ES-I3 (cell line): ENCODE measurements at regions not wholly inside any gene's neighbourhood (a gene's known extent, or its start where the extent isn't known, plus 50 kb on each side); places are given as distances from the start of the nearest gene placed in this dataset.

Experiments
- H3K36me3 ChIP-seq: 2 replicates; pipeline ENCODE4 v1.6.1; 2013; ENCODE audit warnings: mild to moderate bottlenecking, low read length, control low read depth, moderate library complexity; ENCODE audit not compliant: insufficient read depth
- H3K4me1 ChIP-seq: 2 replicates; pipeline ENCODE4 v1.6.1; 2013; ENCODE audit warnings: mild to moderate bottlenecking, control low read depth, low read length; ENCODE audit not compliant: insufficient read depth
- H3K9ac ChIP-seq: 2 replicates; pipeline ENCODE4 v1.6.1; 2013; ENCODE audit warnings: low read depth, mild to moderate bottlenecking, low read length, moderate library complexity
- H3K9me3 ChIP-seq: 2 replicates; pipeline ENCODE4 v1.6.1; 2013; ENCODE audit warnings: mild to moderate bottlenecking, low read length, moderate library complexity; ENCODE audit not compliant: control insufficient read depth, insufficient read depth

DNA sequence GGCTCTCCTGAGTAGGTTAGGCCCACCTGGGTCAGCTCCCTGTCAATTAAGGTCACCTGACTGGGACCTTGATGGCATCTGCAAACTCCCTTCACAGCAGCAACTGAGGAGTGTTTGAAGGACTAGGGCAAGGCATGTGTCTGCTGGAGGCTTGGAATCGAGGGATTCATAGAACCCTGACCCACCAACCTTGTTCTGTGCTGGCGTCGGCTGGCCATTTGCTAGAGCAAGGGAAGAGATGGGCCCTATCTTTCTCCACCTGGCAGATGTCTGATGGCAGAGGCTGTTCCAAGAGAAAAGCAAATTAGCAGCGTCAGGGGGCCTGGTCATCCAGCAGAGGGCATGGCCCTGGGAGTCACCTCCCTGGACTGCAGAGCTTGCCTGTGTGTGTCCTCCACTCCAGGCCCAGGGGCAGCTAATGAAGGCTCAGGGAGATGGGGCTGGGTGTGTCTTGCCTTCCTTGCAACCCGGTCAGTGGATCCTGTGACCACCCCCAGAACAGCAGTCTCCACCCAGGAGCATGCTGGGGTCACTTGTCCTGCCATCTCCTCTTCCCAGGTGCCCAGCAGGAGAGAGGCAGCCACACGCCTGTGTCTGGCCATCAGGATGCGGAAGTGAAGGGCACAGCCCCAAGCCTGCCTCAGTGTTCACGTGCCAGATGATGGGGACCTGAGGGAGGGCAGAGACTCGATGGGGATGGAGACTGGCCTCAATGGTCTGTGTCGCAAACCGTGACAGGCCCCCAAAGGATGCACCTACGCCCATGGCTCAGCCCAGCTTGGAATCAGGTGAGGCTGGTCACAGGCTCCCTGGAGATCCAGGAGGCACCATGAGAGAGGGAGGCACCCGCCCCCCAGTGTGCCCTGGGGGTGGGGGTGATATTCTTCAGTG lies 53.9 kb downstream of the BARX1 start:
- H3K36me3 ChIP-seq: no peaks in the 10 kb centered on the region
- no peaks in the 10 kb centered on the region for H3K9me3 ChIP-seq
- no peak overlapping the region for H3K9ac ChIP-seq

DNA sequence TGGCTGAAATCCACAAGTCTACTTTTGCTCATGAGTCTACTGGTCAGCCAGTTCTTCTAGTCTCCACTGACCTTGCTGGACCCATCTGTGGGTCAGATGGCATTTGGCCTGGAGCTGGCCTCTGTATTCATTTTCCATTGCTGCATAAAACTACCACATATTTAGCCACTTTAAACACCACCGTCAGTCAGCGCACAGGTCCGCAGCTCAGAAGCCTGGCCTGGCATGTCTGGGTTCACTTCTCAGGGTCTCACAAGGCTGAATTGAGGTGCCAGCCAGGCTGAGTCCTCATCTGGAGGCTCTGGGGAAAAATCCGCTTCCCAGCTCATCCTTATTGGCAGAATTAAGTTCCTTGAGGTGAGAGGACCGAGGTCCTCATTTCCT lies 54.7 kb downstream of the BARX1 start:
- H3K9ac ChIP-seq: no peak overlapping the region
- H3K9me3 ChIP-seq: no peaks in the 10 kb centered on the region
- H3K4me1 ChIP-seq: no peaks in the 10 kb centered on the region
- H3K36me3 ChIP-seq: no peaks in the 10 kb centered on the region

More for the DNA sequence above, 53.9 kb downstream of the BARX1 start:
- no peaks in the 10 kb centered on the region for H3K4me1 ChIP-seq

DNA sequence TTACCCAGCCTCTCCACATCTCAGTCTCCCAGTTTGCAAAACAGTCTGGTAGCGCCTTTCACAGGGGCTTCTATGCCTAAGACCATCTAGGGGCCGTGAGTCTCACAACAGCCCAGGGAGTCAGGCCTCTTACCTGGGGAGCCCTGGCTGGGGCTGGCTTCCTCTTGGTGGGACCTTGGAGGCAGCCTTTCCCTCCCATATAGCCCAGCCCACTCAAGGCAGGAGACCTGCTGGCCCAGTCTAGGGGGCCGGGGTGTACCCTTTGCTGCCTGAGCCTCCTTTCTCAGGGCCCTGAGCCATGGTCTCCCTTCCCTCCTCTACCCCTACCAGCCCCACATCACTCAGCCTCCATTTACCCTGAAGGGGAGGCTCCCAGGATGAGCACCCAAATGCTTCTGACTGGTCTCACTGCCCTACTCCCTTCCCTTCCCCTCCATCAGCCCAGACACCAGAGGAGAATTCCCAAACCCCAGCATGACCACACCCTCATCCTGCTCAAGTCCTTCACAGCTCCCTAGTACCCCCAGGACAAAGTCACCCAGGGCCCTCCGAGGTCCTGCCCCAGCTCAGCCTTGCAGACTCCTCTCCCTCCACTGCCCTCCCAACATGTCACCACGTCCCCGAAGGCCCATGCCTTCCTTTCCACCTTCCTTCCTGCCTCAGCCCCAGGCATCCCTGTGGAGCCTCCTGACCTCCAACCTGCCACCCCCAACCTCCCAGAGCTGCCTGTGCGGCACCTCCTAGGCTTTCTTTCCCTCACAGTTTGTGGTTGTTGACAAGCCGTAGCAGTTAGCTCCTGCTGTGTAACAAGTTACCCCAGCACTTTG lies 55.3 kb downstream of the BARX1 start:
- H3K4me1 ChIP-seq: no peaks in the 10 kb centered on the region
- no peaks in the 10 kb centered on the region for H3K9me3 ChIP-seq
- no peaks in the 10 kb centered on the region for H3K36me3 ChIP-seq
- no peak overlapping the region for H3K9ac ChIP-seq

DNA sequence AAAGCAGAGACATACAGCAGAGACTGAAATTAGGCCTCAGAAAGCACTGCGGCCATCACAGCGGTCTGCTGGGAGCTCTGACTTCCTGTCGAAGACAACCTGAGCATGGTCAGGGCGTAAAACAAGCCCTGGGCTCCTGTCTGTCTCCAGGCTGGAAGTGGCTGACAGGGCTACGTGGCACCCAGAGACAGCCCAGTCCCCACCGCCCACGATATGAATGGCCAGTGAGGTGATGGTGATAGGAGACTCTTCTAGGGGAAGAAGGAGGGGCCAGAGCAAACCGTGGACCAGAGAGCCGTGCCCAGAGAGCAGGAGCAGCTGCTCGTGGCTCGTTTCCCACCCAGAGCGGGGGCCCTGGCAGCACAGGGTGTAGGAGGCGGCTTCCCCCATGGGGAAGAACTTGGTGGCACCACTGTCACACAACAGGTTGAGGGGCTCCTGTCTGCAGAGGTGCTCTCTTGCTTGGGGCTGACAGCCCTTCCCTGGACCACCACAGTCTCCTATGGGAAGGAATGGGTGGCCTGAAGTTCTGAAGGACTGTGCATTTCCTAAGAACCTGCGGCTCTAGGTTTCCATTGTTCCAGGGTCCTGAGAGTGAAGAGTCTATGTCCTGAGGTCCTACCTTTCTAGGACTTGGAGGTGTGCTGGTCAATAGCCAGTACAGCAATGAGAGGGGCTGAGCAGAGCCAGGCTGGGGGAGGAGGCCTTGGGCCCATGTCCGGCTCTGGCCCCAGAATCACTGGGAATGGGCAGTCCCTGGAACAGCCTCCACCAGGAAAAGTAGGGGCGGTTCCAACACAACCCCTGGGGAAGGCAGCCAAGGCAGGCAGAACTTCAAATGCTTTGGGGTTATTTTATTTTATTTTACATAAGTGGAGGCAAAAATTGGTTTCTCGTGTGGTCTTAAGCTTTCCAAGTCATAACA lies 56.4 kb downstream of the BARX1 start:
- Histone ChIP-seq H3K36me3 (no peaks in the 10 kb centered on the region), H3K9ac (no peak overlapping the region), H3K4me1 (no peaks in the 10 kb centered on the region), H3K9me3 (no peaks in the 10 kb centered on the region)

DNA sequence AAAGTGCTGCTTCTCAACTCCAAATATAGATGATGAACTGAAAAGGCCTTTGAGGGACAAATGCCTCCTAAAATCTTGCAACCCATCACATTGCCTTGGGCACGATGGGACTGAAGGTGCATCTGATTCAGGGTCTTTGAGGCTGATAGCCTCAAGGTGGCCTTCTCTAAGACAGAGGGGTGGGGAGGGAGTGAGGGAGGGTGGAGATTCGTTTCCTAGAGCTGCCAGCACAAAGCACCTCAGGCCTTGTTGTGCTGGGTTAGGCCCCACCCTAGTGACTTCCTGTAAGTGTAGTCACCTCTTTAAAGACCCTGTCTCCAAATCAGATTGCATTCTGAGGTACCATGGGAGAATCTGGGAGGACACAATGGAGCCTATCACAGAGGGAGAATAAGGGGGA lies 57.1 kb downstream of the BARX1 start:
- no peaks in the 10 kb centered on the region; the same call in none of the 2 replicates for H3K9me3 ChIP-seq
- no peak overlapping the region for H3K9ac ChIP-seq
- no peaks in the 10 kb centered on the region for H3K36me3 ChIP-seq
- no peaks in the 10 kb centered on the region for H3K4me1 ChIP-seq

DNA sequence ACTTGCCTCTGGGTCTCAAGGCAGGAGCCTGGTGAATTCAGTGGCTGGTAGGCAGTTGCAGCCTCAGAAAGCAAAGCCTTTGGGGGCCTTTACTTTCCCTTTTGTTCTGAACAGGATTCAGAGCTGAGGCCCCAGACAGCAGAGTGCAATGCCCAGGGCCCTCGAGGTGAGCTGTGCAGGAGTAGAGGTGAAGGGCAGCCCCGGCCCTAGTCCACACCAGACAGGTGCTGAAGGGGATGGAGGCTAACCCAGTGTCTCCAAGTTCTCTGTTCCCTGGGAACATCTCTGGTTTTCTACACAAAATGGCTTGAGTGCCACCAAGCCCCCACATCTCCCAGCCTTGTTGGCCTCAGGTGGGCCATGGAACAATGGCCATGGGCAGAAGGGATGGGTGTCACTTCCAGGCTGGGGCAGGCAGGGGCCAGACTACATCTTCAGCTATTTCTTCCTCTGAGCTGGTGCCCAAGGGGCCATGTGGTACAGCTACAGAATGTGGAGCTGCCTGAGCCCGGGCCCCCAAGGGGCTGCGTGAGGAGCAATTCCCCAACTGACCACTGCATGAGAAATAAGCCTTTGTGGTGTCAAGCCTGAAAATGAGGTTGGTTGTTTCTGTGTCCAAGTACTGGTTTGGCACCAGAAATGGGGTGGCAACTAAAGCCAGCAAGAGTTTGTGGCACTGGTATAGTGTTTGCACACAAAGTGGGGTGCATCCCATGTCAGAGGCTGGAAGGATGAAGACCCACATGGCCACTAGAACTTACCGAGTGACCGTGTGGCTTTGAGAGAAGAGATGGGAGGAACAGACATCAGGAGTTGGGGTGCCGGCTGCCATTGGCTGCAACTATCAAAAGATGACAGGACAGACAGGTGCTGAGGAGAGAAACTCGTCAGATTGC lies 57.8 kb downstream of the BARX1 start:
- Histone ChIP-seq H3K9ac (no peak overlapping the region), H3K9me3 (no peaks in the 10 kb centered on the region; the same call in none of the 2 replicates), H3K4me1 (no peaks in the 10 kb centered on the region), H3K36me3 (no peaks in the 10 kb centered on the region; the same call in 1 of the 2 replicates)

DNA sequence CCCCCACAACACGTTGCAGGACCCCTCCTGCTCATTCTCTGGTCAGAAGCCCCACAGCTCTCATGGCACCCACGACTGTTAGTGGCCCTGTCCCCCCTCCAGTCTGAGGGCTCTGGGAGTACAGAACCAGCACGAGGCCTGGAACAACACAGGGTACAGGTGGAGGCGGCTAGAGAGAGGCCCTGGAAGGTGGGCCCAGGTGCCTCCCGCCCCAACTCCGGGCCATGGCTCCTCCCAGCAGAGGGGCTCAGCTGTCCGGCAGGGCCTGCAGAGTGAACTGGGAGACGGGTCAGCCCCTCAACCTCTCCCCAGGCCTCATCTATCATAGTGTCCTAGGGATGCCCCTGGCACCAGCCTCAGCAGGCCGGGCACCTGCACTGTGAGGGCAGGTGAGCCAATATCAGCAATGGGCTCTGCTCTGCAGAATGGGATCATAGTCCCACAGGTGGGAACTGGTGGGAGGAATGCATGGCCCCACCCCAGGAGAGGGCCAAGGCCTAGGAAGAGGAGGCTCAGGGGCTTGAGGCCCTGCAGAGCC lies 58.6 kb downstream of the BARX1 start:
- Histone ChIP-seq H3K9me3 (no peaks in the 10 kb centered on the region; the same call in none of the 2 replicates), H3K9ac (no peak overlapping the region), H3K4me1 (no peaks in the 10 kb centered on the region), H3K36me3 (no peaks in the 10 kb centered on the region; the same call in 1 of the 2 replicates)

DNA sequence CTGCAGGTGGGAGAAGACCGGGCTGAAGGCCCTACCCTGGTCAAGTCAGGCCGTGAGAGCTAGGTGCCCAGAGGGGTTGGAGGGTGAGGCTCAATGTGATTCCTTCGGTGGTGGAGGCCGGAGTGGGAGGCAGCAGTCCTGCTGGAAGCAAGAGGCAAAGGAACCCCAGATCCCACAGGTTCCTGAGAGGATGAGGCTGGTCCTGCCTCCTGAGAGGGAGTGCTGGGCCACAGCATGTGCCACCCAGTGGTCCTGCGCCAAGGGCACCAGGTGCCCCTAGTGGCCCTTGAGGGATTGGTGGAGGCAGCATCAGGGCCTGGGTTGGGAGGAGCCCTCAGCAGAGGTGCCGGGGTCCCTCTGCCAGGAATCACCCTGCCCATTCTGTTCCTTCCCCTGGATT lies 59.1 kb downstream of the BARX1 start:
- H3K9me3 ChIP-seq: no peaks in the 10 kb centered on the region; the same call in none of the 2 replicates
- H3K9ac ChIP-seq: no peak overlapping the region
- no peaks in the 10 kb centered on the region; the same call in 1 of the 2 replicates for H3K36me3 ChIP-seq
- H3K4me1 ChIP-seq: no peaks in the 10 kb centered on the region

DNA sequence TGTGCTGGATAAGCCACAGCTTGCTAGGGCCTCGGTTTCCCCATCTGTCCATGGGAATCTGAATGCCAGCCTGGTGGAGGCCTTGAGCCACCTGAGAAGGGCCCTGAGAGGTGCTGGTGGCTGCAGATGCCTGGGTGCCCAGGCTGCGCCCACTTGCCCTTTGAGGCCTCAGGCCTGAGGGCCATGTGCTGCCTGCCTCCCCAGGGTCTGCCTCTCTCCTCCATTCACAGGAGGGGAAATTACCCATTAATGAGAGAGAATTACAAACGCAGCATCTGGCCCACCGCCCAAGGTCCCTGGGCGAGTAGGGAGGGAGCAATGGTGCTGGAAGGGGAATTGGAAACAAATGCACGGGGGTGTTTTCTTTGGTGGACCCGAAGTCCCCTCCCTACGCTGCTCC lies 59.6 kb downstream of the BARX1 start:
- no peaks in the 10 kb centered on the region; the same call in none of the 2 replicates for H3K9me3 ChIP-seq
- no peaks in the 10 kb centered on the region for H3K4me1 ChIP-seq
- H3K9ac ChIP-seq: no peak overlapping the region
- H3K36me3 ChIP-seq: no peaks in the 10 kb centered on the region; the same call in 1 of the 2 replicates

DNA sequence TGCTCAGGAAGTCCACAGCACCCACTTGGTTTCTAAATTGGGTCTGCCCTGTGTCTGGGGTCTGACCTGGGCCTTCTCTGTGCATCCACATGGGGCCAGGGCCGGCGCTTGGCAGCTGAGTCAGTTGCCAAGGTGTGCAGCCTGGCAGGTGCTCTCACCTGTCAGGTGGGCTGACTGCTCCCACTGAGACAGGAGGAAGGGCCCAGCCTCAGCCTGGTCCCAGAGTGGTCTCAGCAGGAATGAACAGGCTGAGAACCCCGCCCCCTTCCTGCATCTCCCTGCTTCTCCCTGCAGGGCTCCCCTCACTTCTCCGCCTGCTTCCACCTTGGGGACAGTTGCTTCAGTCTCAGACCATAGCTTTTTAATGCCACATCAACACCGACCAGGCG lies 60.5 kb downstream of the BARX1 start:
- Histone ChIP-seq H3K4me1 (no peaks in the 10 kb centered on the region), H3K9ac (no peak overlapping the region), H3K9me3 (no peaks in the 10 kb centered on the region; the same call in none of the 2 replicates), H3K36me3 (no peaks in the 10 kb centered on the region; the same call in 1 of the 2 replicates)

DNA sequence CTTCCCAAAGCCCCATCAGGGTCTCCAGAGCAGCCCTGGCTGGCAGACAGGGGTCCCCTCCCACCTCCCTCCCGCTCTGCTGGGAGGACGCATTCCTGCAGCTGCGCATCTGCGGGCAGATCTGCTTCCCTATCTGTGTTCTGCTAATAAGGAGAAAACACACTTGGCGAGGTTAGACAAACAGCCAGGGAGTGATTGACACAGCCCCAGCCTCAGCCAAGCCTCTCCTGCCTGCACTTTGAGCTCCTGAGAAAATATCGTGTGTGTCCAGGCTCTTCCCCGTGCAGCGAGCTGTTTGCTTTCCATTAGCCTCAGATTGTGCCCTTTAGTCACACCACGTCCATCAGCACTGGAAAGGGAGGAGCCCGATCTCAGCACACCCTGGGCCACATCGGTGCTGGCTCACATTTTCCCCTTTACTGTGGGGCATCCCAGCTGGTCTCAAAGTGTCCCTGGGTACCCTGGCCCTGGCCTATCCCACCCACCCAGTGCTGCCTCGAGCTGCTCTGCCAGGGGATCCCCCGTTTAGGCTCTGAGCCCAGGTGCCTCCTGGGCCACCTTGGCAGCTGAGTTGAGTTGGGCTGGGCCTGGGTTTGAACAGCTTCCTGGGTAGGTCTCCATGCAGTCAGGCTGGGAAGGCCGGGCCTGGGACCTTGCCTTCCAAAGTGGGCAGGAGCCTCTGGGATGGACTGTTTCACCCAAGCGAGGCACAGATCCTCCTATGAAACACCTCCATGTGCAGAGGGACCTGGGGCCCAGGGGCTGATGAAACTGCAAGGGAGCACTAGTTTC lies 61.1 kb downstream of the BARX1 start:
- Histone ChIP-seq H3K9ac (no peak overlapping the region), H3K36me3 (no peaks in the 10 kb centered on the region; the same call in 1 of the 2 replicates), H3K4me1 (no peaks in the 10 kb centered on the region), H3K9me3 (no peaks in the 10 kb centered on the region; the same call in none of the 2 replicates)

DNA sequence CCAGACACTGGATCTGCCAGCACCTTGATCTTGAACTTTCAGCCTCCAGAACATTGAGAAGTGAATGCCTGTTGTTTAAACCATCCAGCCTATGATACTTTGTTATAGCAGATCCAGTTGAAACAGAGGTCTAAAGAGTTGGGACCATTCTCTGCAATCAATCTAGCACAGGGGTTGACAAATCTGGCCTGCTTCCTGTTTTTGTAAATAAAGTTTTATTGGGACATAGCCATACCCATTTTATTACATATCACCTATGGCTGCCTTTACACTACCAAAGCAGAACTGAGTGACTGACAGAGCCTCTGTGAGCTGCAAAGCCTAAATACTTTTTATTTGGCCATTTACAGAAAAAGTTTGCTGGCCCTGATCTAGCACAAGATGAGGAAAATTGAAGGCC lies 62.0 kb downstream of the BARX1 start:
- H3K36me3 ChIP-seq: no peaks in the 10 kb centered on the region; the same call in 1 of the 2 replicates
- no peak overlapping the region for H3K9ac ChIP-seq
- no peaks in the 10 kb centered on the region for H3K4me1 ChIP-seq
- H3K9me3 ChIP-seq: no peaks in the 10 kb centered on the region; the same call in none of the 2 replicates
